Adrenal gland (tissue), 5 donors: ENCODE measurements at regions not wholly inside any gene's neighbourhood (a gene's known extent, or its start where the extent isn't known, plus 50 kb on each side); places are given as distances from the start of the nearest gene placed in this dataset.

ENCODE experiments used
- CTCF ChIP-seq, 6 experiments: fragments of 450-650 bp in 4 of 6; fragments of 200-600 bp in 2 of 6; sonication (generic) in 1 of 6; IDR thresholded peaks; 1 replicate in 5 of 6; 2 replicates in 1 of 6; pipeline versions ENCODE4 v1.5.1 to v1.8.0; 2016 to 2021; ENCODE audit warnings: antibody characterized with exemption in 6 of 6, mild to moderate bottlenecking in 2 of 6, moderate library complexity in 1 of 6
- POLR2A ChIP-seq, 2 donors: fragments of 450-650 bp; IDR thresholded peaks; one replicate each; pipeline ENCODE4 v1.6.1; 2017; ENCODE audit warnings: antibody characterized with exemption in 2 of 2, mild to moderate bottlenecking in 2 of 2, moderate library complexity in 1 of 2
- donor health status: DM: no; HTN: no; CAD: no.

- TF ChIP-seq CTCF (IDR thresholded peaks at IDR 0.05): no peak
- TF ChIP-seq POLR2A (IDR thresholded peaks at IDR 0.05): no peak
These were observed 255.0 kb upstream of the IRX2 start for GRCh38 chr5:3006526-3006925.
